ENCODE measurements at regions not wholly inside any gene's neighbourhood (a gene's known extent, or its start where the extent isn't known, plus 50 kb on each side); places are given as distances from the start of the nearest gene placed in this dataset.

DNA sequence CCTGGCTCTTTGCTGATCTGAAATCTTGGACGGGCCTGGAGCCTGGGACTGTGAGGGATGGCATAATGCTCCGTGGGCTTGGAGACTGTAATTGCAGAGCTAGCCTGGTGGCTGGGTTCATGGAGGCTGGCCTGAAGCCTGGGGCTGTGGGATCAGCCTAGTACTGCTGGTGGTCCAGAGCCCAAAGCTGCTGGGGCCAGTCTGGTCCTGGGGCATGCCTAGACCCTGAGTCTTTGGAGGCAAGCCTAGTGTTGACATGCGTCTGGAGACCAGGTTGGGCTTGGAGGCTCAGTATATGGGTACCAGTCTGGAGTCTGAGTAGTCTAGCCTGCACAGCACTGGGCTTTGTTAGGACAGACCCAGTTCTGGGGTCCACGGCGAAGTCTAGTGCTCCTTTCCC is 172.0 kb upstream of the ZC4H2 start:
- H3K27me3 ChIP-seq (ENCODE audit: insufficient read depth, low read depth, low read length) = no peaks in the 10 kb centered on the region
- H3K79me2 ChIP-seq (replicated peaks; ENCODE audit: insufficient read depth, low read length) = no peaks in the 10 kb centered on the region
- no peaks in the 10 kb centered on the region for H3K9me3 ChIP-seq (ENCODE audit: low read length)
- no peak overlapping the region for H2AFZ ChIP-seq (ENCODE audit: low read depth, low read length)
- no peak overlapping the region for H3K4me3 ChIP-seq (ENCODE audit: low read length)
- no peaks in the 10 kb centered on the region for H3F3A ChIP-seq (ENCODE audit: insufficient read depth, low read length, poor library complexity, severe bottlenecking)
- H3K9ac ChIP-seq (ENCODE audit: low read length) = no peak overlapping the region
- H4K20me1 ChIP-seq (ENCODE audit: insufficient read depth) = no peaks in the 10 kb centered on the region
- no peaks in the 10 kb centered on the region for H3K9me2 ChIP-seq (ENCODE audit: insufficient read depth, low read length)
- H3K36me3 ChIP-seq (ENCODE audit: insufficient read depth, low read length) = no peaks in the 10 kb centered on the region
- no peak overlapping the region for H3K27ac ChIP-seq (ENCODE audit: low read length)
- TF ChIP-seq TAF1 (IDR thresholded peaks at IDR 0.05; ENCODE audit: low read depth) = no peak
- TF ChIP-seq SMC3 (conservative IDR thresholded peaks at IDR 0.05; ENCODE audit: poor library complexity) = no peak
- TF ChIP-seq MXI1 (conservative IDR thresholded peaks at IDR 0.05; ENCODE audit: poor library complexity, severe bottlenecking) = no peak
- TF ChIP-seq EZH2 (IDR thresholded peaks at IDR 0.05; ENCODE audit: borderline replicate concordance, insufficient read depth, low read length, poor library complexity, severe bottlenecking) = no peak
- TF ChIP-seq POLR2AphosphoS5 (IDR thresholded peaks at IDR 0.05) = no peak
- TF ChIP-seq EP300 (conservative IDR thresholded peaks at IDR 0.05; ENCODE audit: poor library complexity, severe bottlenecking) = no peak
- TF ChIP-seq, protein P1, sequence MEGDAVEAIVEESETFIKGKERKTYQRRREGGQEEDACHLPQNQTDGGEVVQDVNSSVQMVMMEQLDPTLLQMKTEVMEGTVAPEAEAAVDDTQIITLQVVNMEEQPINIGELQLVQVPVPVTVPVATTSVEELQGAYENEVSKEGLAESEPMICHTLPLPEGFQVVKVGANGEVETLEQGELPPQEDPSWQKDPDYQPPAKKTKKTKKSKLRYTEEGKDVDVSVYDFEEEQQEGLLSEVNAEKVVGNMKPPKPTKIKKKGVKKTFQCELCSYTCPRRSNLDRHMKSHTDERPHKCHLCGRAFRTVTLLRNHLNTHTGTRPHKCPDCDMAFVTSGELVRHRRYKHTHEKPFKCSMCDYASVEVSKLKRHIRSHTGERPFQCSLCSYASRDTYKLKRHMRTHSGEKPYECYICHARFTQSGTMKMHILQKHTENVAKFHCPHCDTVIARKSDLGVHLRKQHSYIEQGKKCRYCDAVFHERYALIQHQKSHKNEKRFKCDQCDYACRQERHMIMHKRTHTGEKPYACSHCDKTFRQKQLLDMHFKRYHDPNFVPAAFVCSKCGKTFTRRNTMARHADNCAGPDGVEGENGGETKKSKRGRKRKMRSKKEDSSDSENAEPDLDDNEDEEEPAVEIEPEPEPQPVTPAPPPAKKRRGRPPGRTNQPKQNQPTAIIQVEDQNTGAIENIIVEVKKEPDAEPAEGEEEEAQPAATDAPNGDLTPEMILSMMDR (IDR thresholded peaks at IDR 0.05; ENCODE audit: poor library complexity, severe bottlenecking) = no peak
- no peak for TF ChIP-seq RAD21 (conservative IDR thresholded peaks at IDR 0.05)
- TF ChIP-seq, protein P2, sequence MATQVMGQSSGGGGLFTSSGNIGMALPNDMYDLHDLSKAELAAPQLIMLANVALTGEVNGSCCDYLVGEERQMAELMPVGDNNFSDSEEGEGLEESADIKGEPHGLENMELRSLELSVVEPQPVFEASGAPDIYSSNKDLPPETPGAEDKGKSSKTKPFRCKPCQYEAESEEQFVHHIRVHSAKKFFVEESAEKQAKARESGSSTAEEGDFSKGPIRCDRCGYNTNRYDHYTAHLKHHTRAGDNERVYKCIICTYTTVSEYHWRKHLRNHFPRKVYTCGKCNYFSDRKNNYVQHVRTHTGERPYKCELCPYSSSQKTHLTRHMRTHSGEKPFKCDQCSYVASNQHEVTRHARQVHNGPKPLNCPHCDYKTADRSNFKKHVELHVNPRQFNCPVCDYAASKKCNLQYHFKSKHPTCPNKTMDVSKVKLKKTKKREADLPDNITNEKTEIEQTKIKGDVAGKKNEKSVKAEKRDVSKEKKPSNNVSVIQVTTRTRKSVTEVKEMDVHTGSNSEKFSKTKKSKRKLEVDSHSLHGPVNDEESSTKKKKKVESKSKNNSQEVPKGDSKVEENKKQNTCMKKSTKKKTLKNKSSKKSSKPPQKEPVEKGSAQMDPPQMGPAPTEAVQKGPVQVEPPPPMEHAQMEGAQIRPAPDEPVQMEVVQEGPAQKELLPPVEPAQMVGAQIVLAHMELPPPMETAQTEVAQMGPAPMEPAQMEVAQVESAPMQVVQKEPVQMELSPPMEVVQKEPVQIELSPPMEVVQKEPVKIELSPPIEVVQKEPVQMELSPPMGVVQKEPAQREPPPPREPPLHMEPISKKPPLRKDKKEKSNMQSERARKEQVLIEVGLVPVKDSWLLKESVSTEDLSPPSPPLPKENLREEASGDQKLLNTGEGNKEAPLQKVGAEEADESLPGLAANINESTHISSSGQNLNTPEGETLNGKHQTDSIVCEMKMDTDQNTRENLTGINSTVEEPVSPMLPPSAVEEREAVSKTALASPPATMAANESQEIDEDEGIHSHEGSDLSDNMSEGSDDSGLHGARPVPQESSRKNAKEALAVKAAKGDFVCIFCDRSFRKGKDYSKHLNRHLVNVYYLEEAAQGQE (IDR thresholded peaks at IDR 0.05; ENCODE audit: borderline replicate concordance) = no peak
- no peak overlapping the region for H3K4me2 ChIP-seq (ENCODE audit: low read length)

DNA sequence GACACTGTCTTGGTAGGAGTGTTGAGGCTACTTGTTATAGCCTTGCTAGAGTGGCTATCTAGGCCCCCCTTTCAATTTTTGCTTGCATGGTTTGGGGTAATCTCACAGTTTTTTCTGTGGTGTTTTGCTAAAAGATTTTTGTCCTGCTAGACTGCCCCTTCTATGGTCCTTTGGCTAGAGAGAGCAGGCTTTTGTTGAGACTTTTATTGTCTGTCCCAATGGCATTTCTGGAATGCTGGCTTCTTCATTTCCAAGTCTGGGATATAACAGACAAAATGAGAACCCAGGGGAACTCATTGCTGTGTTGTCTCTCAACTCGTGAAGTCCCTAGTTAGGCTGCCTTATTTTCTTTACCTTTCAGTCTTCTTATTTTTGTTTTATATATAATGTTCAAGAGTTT is 160.2 kb upstream of the ZC4H2 start:
- Histone ChIP-seq H3K27ac (ENCODE audit: low read length) (no peak overlapping the region), H2AFZ (ENCODE audit: low read depth, low read length) (no peak overlapping the region), H3F3A (ENCODE audit: insufficient read depth, low read length, poor library complexity, severe bottlenecking) (no peaks in the 10 kb centered on the region), H3K79me2 (replicated peaks; ENCODE audit: insufficient read depth, low read length) (no peaks in the 10 kb centered on the region), H3K9me2 (ENCODE audit: insufficient read depth, low read length) (no peaks in the 10 kb centered on the region), H3K4me3 (ENCODE audit: low read length) (no peak overlapping the region), H3K27me3 (ENCODE audit: insufficient read depth, low read depth, low read length) (no peaks in the 10 kb centered on the region), H3K4me2 (ENCODE audit: low read length) (no peak overlapping the region), H3K9ac (ENCODE audit: low read length) (no peak overlapping the region), H4K20me1 (ENCODE audit: insufficient read depth) (no peaks in the 10 kb centered on the region), H3K9me3 (ENCODE audit: low read length) (no peaks in the 10 kb centered on the region), H3K36me3 (ENCODE audit: insufficient read depth, low read length) (no peaks in the 10 kb centered on the region)
- TF ChIP-seq RAD21 (conservative IDR thresholded peaks at IDR 0.05) (no peak), TAF1 (IDR thresholded peaks at IDR 0.05; ENCODE audit: low read depth) (no peak), POLR2AphosphoS5 (IDR thresholded peaks at IDR 0.05) (no peak), EZH2 (IDR thresholded peaks at IDR 0.05; ENCODE audit: borderline replicate concordance, insufficient read depth, low read length, poor library complexity, severe bottlenecking) (no peak), MXI1 (conservative IDR thresholded peaks at IDR 0.05; ENCODE audit: poor library complexity, severe bottlenecking) (no peak), SMC3 (conservative IDR thresholded peaks at IDR 0.05; ENCODE audit: poor library complexity) (no peak), EP300 (conservative IDR thresholded peaks at IDR 0.05; ENCODE audit: poor library complexity, severe bottlenecking) (no peak)
- TF ChIP-seq, protein P1 (IDR thresholded peaks at IDR 0.05; ENCODE audit: poor library complexity, severe bottlenecking) = no peak
- TF ChIP-seq, protein P2 (IDR thresholded peaks at IDR 0.05; ENCODE audit: borderline replicate concordance) = no peak

All from neural cell (in vitro differentiated cells).